ENCODE measurements at regions not wholly inside any gene's neighbourhood (a gene's known extent, or its start where the extent isn't known, plus 50 kb on each side); places are given as distances from the start of the nearest gene placed in this dataset.
"Not testable (repeated sequence)": the region's sequence is repeated elsewhere in the genome, so short reads cannot be mapped to it uniquely, and the experiment has no call there.

- H3K4me2 ChIP-seq (ENCODE audit: low read length); H3K79me2 ChIP-seq (replicated peaks; ENCODE audit: insufficient read depth, low read length); H3K9me3 ChIP-seq (ENCODE audit: low read length); H2AFZ ChIP-seq (ENCODE audit: low read depth, low read length); H3K27me3 ChIP-seq (ENCODE audit: insufficient read depth, low read depth, low read length); H3K4me3 ChIP-seq (ENCODE audit: low read length); H3K9ac ChIP-seq (ENCODE audit: low read length); H3K27ac ChIP-seq (ENCODE audit: low read length); H3K36me3 ChIP-seq (ENCODE audit: insufficient read depth, low read length); H4K20me1 ChIP-seq (ENCODE audit: insufficient read depth); H3K9me2 ChIP-seq (ENCODE audit: insufficient read depth, low read length); H3F3A ChIP-seq (ENCODE audit: insufficient read depth, low read length, poor library complexity, severe bottlenecking): not testable (repeated sequence)
Observed at GRCh38 chr2:132068407-132068806, 93.3 kb downstream of the ANKRD30BL start.

- not testable (repeated sequence) for H3F3A ChIP-seq (ENCODE audit: insufficient read depth, low read length, poor library complexity, severe bottlenecking); H3K27me3 ChIP-seq (ENCODE audit: insufficient read depth, low read depth, low read length); H3K27ac ChIP-seq (ENCODE audit: low read length); H2AFZ ChIP-seq (ENCODE audit: low read depth, low read length); H3K36me3 ChIP-seq (ENCODE audit: insufficient read depth, low read length); H4K20me1 ChIP-seq (ENCODE audit: insufficient read depth); H3K79me2 ChIP-seq (replicated peaks; ENCODE audit: insufficient read depth, low read length); H3K4me2 ChIP-seq (ENCODE audit: low read length); H3K9me3 ChIP-seq (ENCODE audit: low read length); H3K4me3 ChIP-seq (ENCODE audit: low read length); H3K9me2 ChIP-seq (ENCODE audit: insufficient read depth, low read length); H3K9ac ChIP-seq (ENCODE audit: low read length)
Observed at GRCh38 chr2:132065391-132065790, 96.4 kb downstream of the ANKRD30BL start.

- H3K9me3 ChIP-seq (ENCODE audit: low read length); H3K79me2 ChIP-seq (replicated peaks; ENCODE audit: insufficient read depth, low read length); H3K4me2 ChIP-seq (ENCODE audit: low read length); H4K20me1 ChIP-seq (ENCODE audit: insufficient read depth); H2AFZ ChIP-seq (ENCODE audit: low read depth, low read length); H3K27ac ChIP-seq (ENCODE audit: low read length); H3K36me3 ChIP-seq (ENCODE audit: insufficient read depth, low read length); H3F3A ChIP-seq (ENCODE audit: insufficient read depth, low read length, poor library complexity, severe bottlenecking); H3K9ac ChIP-seq (ENCODE audit: low read length); H3K4me3 ChIP-seq (ENCODE audit: low read length); H3K9me2 ChIP-seq (ENCODE audit: insufficient read depth, low read length): not testable (repeated sequence)
- H3K27me3 ChIP-seq (ENCODE audit: insufficient read depth, low read depth, low read length): peaks cover 17% of the 10 kb centered on the region
Observed at GRCh38 chr2:132039609-132040236, 122.0 kb downstream of the ANKRD30BL start.

GRCh38 chr2:132038883-132039235 is 122.9 kb downstream of the ANKRD30BL start:
- H3K27me3 ChIP-seq (ENCODE audit: insufficient read depth, low read depth, low read length): peaks cover 17% of the 10 kb centered on the region
- peak overlapping the region; percentile 75 for H3K4me3 ChIP-seq (ENCODE audit: low read length)
- not testable (repeated sequence) for H3K36me3 ChIP-seq (ENCODE audit: insufficient read depth, low read length); H3K9me3 ChIP-seq (ENCODE audit: low read length); H3K27ac ChIP-seq (ENCODE audit: low read length); H4K20me1 ChIP-seq (ENCODE audit: insufficient read depth); H3K9me2 ChIP-seq (ENCODE audit: insufficient read depth, low read length); H2AFZ ChIP-seq (ENCODE audit: low read depth, low read length); H3K79me2 ChIP-seq (replicated peaks; ENCODE audit: insufficient read depth, low read length); H3F3A ChIP-seq (ENCODE audit: insufficient read depth, low read length, poor library complexity, severe bottlenecking)
- H3K9ac ChIP-seq (ENCODE audit: low read length): peak overlapping the region; percentile 61
- H3K4me2 ChIP-seq (ENCODE audit: low read length): peak overlapping the region; percentile 62

- H3K27ac ChIP-seq (ENCODE audit: low read length): no peak overlapping the region
- H3K27me3 ChIP-seq (ENCODE audit: insufficient read depth, low read depth, low read length): peaks cover 17% of the 10 kb centered on the region
- no peaks in the 10 kb centered on the region for H3F3A ChIP-seq (ENCODE audit: insufficient read depth, low read length, poor library complexity, severe bottlenecking)
- no peaks in the 10 kb centered on the region for H4K20me1 ChIP-seq (ENCODE audit: insufficient read depth)
- H2AFZ ChIP-seq (ENCODE audit: low read depth, low read length): peak overlapping the region; percentile 80
- H3K79me2 ChIP-seq (replicated peaks; ENCODE audit: insufficient read depth, low read length): no peaks in the 10 kb centered on the region
- no peak for TF ChIP-seq RAD21 (conservative IDR thresholded peaks at IDR 0.05)
- no peak for TF ChIP-seq SMC3 (conservative IDR thresholded peaks at IDR 0.05; ENCODE audit: poor library complexity)
- TF ChIP-seq POLR2AphosphoS5 (IDR thresholded peaks at IDR 0.05): no peak
- peak overlapping the region; percentile 61 for H3K9ac ChIP-seq (ENCODE audit: low read length)
- no peaks in the 10 kb centered on the region for H3K9me3 ChIP-seq (ENCODE audit: low read length)
- H3K9me2 ChIP-seq (ENCODE audit: insufficient read depth, low read length): no peaks in the 10 kb centered on the region
- H3K4me3 ChIP-seq (ENCODE audit: low read length): peak overlapping the region; percentile 75
- H3K4me2 ChIP-seq (ENCODE audit: low read length): peak overlapping the region; percentile 62
- H3K36me3 ChIP-seq (ENCODE audit: insufficient read depth, low read length): no peaks in the 10 kb centered on the region
Observed at GRCh38 chr2:132038179-132038882, 123.4 kb downstream of the ANKRD30BL start.

All from neural cell (in vitro differentiated cells).